ENCODE measurements at regions not wholly inside any gene's neighbourhood (a gene's known extent, or its start where the extent isn't known, plus 50 kb on each side); places are given as distances from the start of the nearest gene placed in this dataset.

GRCh38 chr10:31140716-31141115 is 109.1 kb upstream of the ZNF438 start:
- H4K20me1 ChIP-seq (ENCODE audit: insufficient read depth, poor library complexity, severe bottlenecking) = no peaks in the 10 kb centered on the region
- WGBS (ENCODE audit: low lambda C conversion rate, missing lambda C conversion rate) = 100% methylated on average over 1 of the region's 1 CpG
- no peaks in the 10 kb centered on the region for H3K9me2 ChIP-seq (replicated peaks; ENCODE audit: insufficient read depth)
- no peaks in the 10 kb centered on the region for H3K79me2 ChIP-seq
- H3K36me3 ChIP-seq (replicated peaks; ENCODE audit: insufficient read depth, low read depth) = no peaks in the 10 kb centered on the region
- no peak overlapping the region for H3K4me2 ChIP-seq
- no peaks in the 10 kb centered on the region for H3K27me3 ChIP-seq
- no peak overlapping the region for H3K4me3 ChIP-seq
- H2AFZ ChIP-seq = no peak overlapping the region
- H3K4me1 ChIP-seq (ENCODE audit: insufficient read depth) = no peaks in the 10 kb centered on the region
- H3K27ac ChIP-seq = no peak overlapping the region
- TF ChIP-seq EZH2 (IDR thresholded peaks at IDR 0.05; ENCODE audit: borderline replicate concordance) (no peak), EZH2phosphoT487 (IDR thresholded peaks at IDR 0.05; ENCODE audit: low read depth, severe bottlenecking, unreplicated experiment) (no peak)
- TF ChIP-seq, protein P1, sequence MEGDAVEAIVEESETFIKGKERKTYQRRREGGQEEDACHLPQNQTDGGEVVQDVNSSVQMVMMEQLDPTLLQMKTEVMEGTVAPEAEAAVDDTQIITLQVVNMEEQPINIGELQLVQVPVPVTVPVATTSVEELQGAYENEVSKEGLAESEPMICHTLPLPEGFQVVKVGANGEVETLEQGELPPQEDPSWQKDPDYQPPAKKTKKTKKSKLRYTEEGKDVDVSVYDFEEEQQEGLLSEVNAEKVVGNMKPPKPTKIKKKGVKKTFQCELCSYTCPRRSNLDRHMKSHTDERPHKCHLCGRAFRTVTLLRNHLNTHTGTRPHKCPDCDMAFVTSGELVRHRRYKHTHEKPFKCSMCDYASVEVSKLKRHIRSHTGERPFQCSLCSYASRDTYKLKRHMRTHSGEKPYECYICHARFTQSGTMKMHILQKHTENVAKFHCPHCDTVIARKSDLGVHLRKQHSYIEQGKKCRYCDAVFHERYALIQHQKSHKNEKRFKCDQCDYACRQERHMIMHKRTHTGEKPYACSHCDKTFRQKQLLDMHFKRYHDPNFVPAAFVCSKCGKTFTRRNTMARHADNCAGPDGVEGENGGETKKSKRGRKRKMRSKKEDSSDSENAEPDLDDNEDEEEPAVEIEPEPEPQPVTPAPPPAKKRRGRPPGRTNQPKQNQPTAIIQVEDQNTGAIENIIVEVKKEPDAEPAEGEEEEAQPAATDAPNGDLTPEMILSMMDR (IDR thresholded peaks at IDR 0.05; ENCODE audit: poor library complexity) = no peak
- H3K9me3 ChIP-seq (ENCODE audit: low read depth) = no peaks in the 10 kb centered on the region
- DNase-seq (ENCODE audit: low spot score) = no peak

GRCh38 chr10:31142026-31142425 is 110.4 kb upstream of the ZNF438 start:
- Histone ChIP-seq H3K4me3 (no peak overlapping the region), H3K27ac (no peak overlapping the region)
- TF ChIP-seq, protein P1 (IDR thresholded peaks at IDR 0.05; ENCODE audit: poor library complexity) = no peak
- no peak for TF ChIP-seq EZH2phosphoT487 (IDR thresholded peaks at IDR 0.05; ENCODE audit: low read depth, severe bottlenecking, unreplicated experiment)
- TF ChIP-seq EZH2 (IDR thresholded peaks at IDR 0.05; ENCODE audit: borderline replicate concordance) = no peak

DNA sequence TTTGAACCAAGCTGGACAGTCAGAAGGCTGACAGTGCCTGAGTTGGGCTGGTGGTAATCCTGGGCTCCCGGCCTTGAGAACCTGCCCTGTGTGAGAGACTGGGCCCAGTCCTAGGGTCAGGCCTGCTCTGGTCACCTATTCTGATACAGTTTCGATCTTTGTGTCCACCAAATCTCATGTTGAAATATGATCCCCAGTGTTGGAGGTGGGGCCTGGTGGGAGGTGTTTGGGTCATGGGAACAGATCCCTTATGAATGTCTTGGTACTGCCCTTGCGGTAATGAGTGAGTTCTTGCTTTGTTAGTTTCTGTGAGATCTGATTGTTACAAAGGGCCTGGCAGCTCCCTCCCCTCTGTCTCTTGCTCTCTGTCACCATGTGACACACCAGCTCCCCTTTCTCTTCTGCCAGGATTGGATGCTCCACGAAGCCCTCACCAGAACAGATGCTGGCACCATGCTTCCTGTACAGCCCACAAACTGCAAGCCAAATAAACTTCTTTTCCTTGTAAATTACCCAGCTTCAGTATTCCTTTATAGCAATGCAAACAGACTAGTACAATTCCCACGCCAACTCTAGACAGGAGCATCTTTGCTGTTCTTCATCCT is 111.8 kb upstream of the ZNF438 start:
- no peak for DNase-seq (ENCODE audit: low spot score)
- H3K4me3 ChIP-seq = no peak overlapping the region
- H2AFZ ChIP-seq = no peak overlapping the region
- H3K4me1 ChIP-seq (ENCODE audit: insufficient read depth) = no peaks in the 10 kb centered on the region
- no peak overlapping the region for H3K4me2 ChIP-seq
- no peak for TF ChIP-seq EZH2phosphoT487 (IDR thresholded peaks at IDR 0.05; ENCODE audit: low read depth, severe bottlenecking, unreplicated experiment)
- TF ChIP-seq, protein P1 (IDR thresholded peaks at IDR 0.05; ENCODE audit: poor library complexity) = no peak
- no peak for TF ChIP-seq EZH2 (IDR thresholded peaks at IDR 0.05; ENCODE audit: borderline replicate concordance)
- no peaks in the 10 kb centered on the region for H3K36me3 ChIP-seq (replicated peaks; ENCODE audit: insufficient read depth, low read depth)
- H3K27ac ChIP-seq = no peak overlapping the region
- WGBS (ENCODE audit: low lambda C conversion rate, missing lambda C conversion rate) = 83% methylated on average over 5 of the region's 5 CpGs
- H3K9me2 ChIP-seq (replicated peaks; ENCODE audit: insufficient read depth) = no peaks in the 10 kb centered on the region
- H3K79me2 ChIP-seq = no peaks in the 10 kb centered on the region
- H3K27me3 ChIP-seq = no peaks in the 10 kb centered on the region
- no peaks in the 10 kb centered on the region for H3K9me3 ChIP-seq (ENCODE audit: low read depth)
- H4K20me1 ChIP-seq (ENCODE audit: insufficient read depth, poor library complexity, severe bottlenecking) = no peaks in the 10 kb centered on the region

More at GRCh38 chr10:31142026-31142425, 110.4 kb upstream of the ZNF438 start:
- DNase-seq (ENCODE audit: low spot score) = no peak
- 76% methylated on average over 5 of the region's 5 CpGs for WGBS (ENCODE audit: low lambda C conversion rate, missing lambda C conversion rate)
- H4K20me1 ChIP-seq (ENCODE audit: insufficient read depth, poor library complexity, severe bottlenecking) = no peaks in the 10 kb centered on the region
- no peaks in the 10 kb centered on the region for H3K36me3 ChIP-seq (replicated peaks; ENCODE audit: insufficient read depth, low read depth)
- no peaks in the 10 kb centered on the region for H3K9me3 ChIP-seq (ENCODE audit: low read depth)
- H3K27me3 ChIP-seq = no peaks in the 10 kb centered on the region
- H2AFZ ChIP-seq = no peak overlapping the region
- H3K4me1 ChIP-seq (ENCODE audit: insufficient read depth) = no peaks in the 10 kb centered on the region
- no peaks in the 10 kb centered on the region for H3K79me2 ChIP-seq
- no peak overlapping the region for H3K4me2 ChIP-seq
- H3K9me2 ChIP-seq (replicated peaks; ENCODE audit: insufficient read depth) = no peaks in the 10 kb centered on the region
